Smooth muscle cell (in vitro differentiated cells): ENCODE measurements at regions not wholly inside any gene's neighbourhood (a gene's known extent, or its start where the extent isn't known, plus 50 kb on each side); places are given as distances from the start of the nearest gene placed in this dataset.

ENCODE experiments used
- DNase-seq: peaks from one replicate; lab custom pipeline; 2025; ENCODE audit not compliant: unreplicated experiment; lab: John Stamatoyannopoulos, UW
- H2AFZ ChIP-seq: fragments of 200-600 bp; sonication (generic); 2 replicates; pipeline ENCODE4 v1.6.0; 2016; ENCODE audit warnings: antibody characterized with exemption, low read depth, mild to moderate bottlenecking
- H3F3A ChIP-seq: fragments of 200-600 bp; sonication (generic); 2 replicates; pipeline ENCODE4 v1.6.0; 2017; ENCODE audit warnings: antibody characterized with exemption, low read depth
- H3K27ac ChIP-seq: fragments of 200-600 bp; sonication (generic); 2 replicates; pipeline ENCODE4 v1.5.1; 2016; ENCODE audit warnings: low read depth, mild to moderate bottlenecking
- H3K27me3 ChIP-seq: fragments of 200-600 bp; sonication (generic); 2 replicates; pipeline ENCODE4 v1.6.1; 2016; ENCODE audit warnings: low read depth, mild to moderate bottlenecking
- H3K36me3 ChIP-seq: fragments of 200-600 bp; sonication (generic); 2 replicates; pipeline ENCODE4 v1.5.1; 2016; ENCODE audit warnings: low read depth
- H3K4me1 ChIP-seq: fragments of 200-600 bp; sonication (generic); 2 replicates; pipeline ENCODE4 v1.5.1; 2016; ENCODE audit warnings: low read depth
- H3K4me2 ChIP-seq: fragments of 200-600 bp; sonication (generic); 2 replicates; pipeline ENCODE4 v1.6.0; 2016; ENCODE audit warnings: mild to moderate bottlenecking
- H3K4me3 ChIP-seq: fragments of 200-600 bp; sonication (generic); 2 replicates; pipeline ENCODE4 v1.5.1; 2016; ENCODE audit warnings: mild to moderate bottlenecking
- H3K79me2 ChIP-seq: fragments of 200-600 bp; sonication (generic); 2 replicates; pipeline ENCODE4 v1.6.0; 2016; ENCODE audit warnings: low read depth, mild to moderate bottlenecking
- H3K9ac ChIP-seq: fragments of 200-600 bp; sonication (generic); 2 replicates; pipeline ENCODE4 v1.6.0; 2016; ENCODE audit warnings: low read depth
- H3K9me3 ChIP-seq: fragments of 200-600 bp; sonication (generic); replicated peaks from 2 replicates; pipeline ENCODE4 v1.5.1; 2016; ENCODE audit warnings: low read depth
- H4K20me1 ChIP-seq: fragments of 200-600 bp; sonication (generic); 2 replicates; pipeline ENCODE4 v1.6.0; 2016; ENCODE audit warnings: low read depth
- CTCF ChIP-seq: fragments of 200-600 bp; sonication (generic); IDR thresholded peaks from 2 replicates; pipeline ENCODE4 v1.5.1; 2017; ENCODE audit warnings: borderline replicate concordance, mild to moderate bottlenecking, antibody characterized with exemption; ENCODE audit not compliant: insufficient read depth, poor library complexity, severe bottlenecking
- WGBS: methylation state at CpG from one replicate; pipeline ENCODE4 v1.1.7; 2016; ENCODE audit warnings: low lambda C conversion rate; 5-methylcytosine and 5-hydroxymethylcytosine counted together

GRCh38 chr16:9546438-9546786 is 455.0 kb downstream of the HAPSTR1 start:
- H3K4me2 ChIP-seq, result no peak overlapping the region
- no peak overlapping the region for H3K9ac ChIP-seq
- no peaks in the 10 kb centered on the region for H3K27me3 ChIP-seq
- no peaks in the 10 kb centered on the region for H3K4me1 ChIP-seq
- no peak overlapping the region for H3K4me3 ChIP-seq
- H2AFZ ChIP-seq, result no peak overlapping the region
- no peaks in the 10 kb centered on the region for H3F3A ChIP-seq
- DNase-seq, result no peak
- H4K20me1 ChIP-seq, result no peaks in the 10 kb centered on the region
- no peaks in the 10 kb centered on the region for H3K9me3 ChIP-seq
- H3K36me3 ChIP-seq, result no peaks in the 10 kb centered on the region
- no peak overlapping the region for H3K27ac ChIP-seq
- WGBS, result 84% methylated on average over 2 of the region's 2 CpGs
- TF ChIP-seq CTCF, result no peak
- no peaks in the 10 kb centered on the region for H3K79me2 ChIP-seq

GRCh38 chr16:9549487-9549886 is 458.0 kb downstream of the HAPSTR1 start:
- no peaks in the 10 kb centered on the region for H3K27me3 ChIP-seq
- H3K4me2 ChIP-seq, result no peak overlapping the region
- H2AFZ ChIP-seq, result no peak overlapping the region
- no peaks in the 10 kb centered on the region for H3K4me1 ChIP-seq
- no peaks in the 10 kb centered on the region for H3K36me3 ChIP-seq
- no peaks in the 10 kb centered on the region for H3K9me3 ChIP-seq
- H3K27ac ChIP-seq, result no peak overlapping the region
- TF ChIP-seq CTCF, result no peak
- WGBS, result 67% methylated on average over 5 of the region's 5 CpGs
- H4K20me1 ChIP-seq, result no peaks in the 10 kb centered on the region
- H3K4me3 ChIP-seq, result no peak overlapping the region
- no peak overlapping the region for H3K9ac ChIP-seq
- H3F3A ChIP-seq, result no peaks in the 10 kb centered on the region
- no peak for DNase-seq
- H3K79me2 ChIP-seq, result no peaks in the 10 kb centered on the region

GRCh38 chr16:9555051-9555450 is 463.6 kb downstream of the HAPSTR1 start:
- H3K79me2 ChIP-seq, result no peaks in the 10 kb centered on the region
- H2AFZ ChIP-seq, result no peak overlapping the region
- no peaks in the 10 kb centered on the region for H3K4me1 ChIP-seq
- H3K9me3 ChIP-seq, result no peaks in the 10 kb centered on the region
- H3K9ac ChIP-seq, result no peak overlapping the region
- 87% methylated on average over 3 of the region's 3 CpGs for WGBS
- H3F3A ChIP-seq, result no peaks in the 10 kb centered on the region
- no peak for DNase-seq
- no peak for TF ChIP-seq CTCF
- no peaks in the 10 kb centered on the region for H3K27me3 ChIP-seq
- H3K36me3 ChIP-seq, result no peaks in the 10 kb centered on the region
- no peaks in the 10 kb centered on the region for H4K20me1 ChIP-seq
- no peak overlapping the region for H3K4me2 ChIP-seq
- no peak overlapping the region for H3K4me3 ChIP-seq
- H3K27ac ChIP-seq, result no peak overlapping the region

GRCh38 chr16:9556949-9557665 is 465.7 kb downstream of the HAPSTR1 start:
- Histone ChIP-seq H3F3A (no peaks in the 10 kb centered on the region), H2AFZ (no peak overlapping the region), H3K4me1 (no peaks in the 10 kb centered on the region), H3K9me3 (no peaks in the 10 kb centered on the region), H3K4me2 (no peak overlapping the region), H3K36me3 (no peaks in the 10 kb centered on the region), H3K27me3 (no peaks in the 10 kb centered on the region), H3K4me3 (no peak overlapping the region), H3K27ac (no peak overlapping the region), H4K20me1 (no peaks in the 10 kb centered on the region), H3K79me2 (no peaks in the 10 kb centered on the region), H3K9ac (no peak overlapping the region)
- TF ChIP-seq CTCF, result no peak
- DNase-seq, result no peak
- WGBS, result 88% methylated on average over 7 of the region's 7 CpGs
